Tibial nerve (tissue), 4 donors: ENCODE measurements at regions not wholly inside any gene's neighbourhood (a gene's known extent, or its start where the extent isn't known, plus 50 kb on each side); places are given as distances from the start of the nearest gene placed in this dataset.
A peak's percentile ranks its signal among the peaks of the same experiment; 100 is the strongest.

ENCODE experiments used
- DNase-seq, 2 donors: peaks; one replicate each; pipeline ENCODE4 v3.0.0-alpha.2; 2019; ENCODE audit warnings: low spot score in 2 of 2
- H3K27ac ChIP-seq, 4 donors: fragments of 200-600 bp; sonication (generic) in 3 of 4; one replicate each; pipeline ENCODE4 v1.5.1; 2017 to 2019; ENCODE audit warnings: mild to moderate bottlenecking in 1 of 4
- H3K27me3 ChIP-seq, 2 donors: fragments of 200-600 bp; sonication (generic) in 1 of 2; one replicate each; pipeline versions ENCODE4 v1.5.1 to v1.6.0; 2017 to 2019
- H3K36me3 ChIP-seq, 3 donors: fragments of 200-600 bp; sonication (generic); one replicate each; pipeline ENCODE4 v1.5.1; 2018 to 2019
- H3K4me1 ChIP-seq, 4 donors: fragments of 200-600 bp; sonication (generic) in 3 of 4; one replicate each; pipeline ENCODE4 v1.5.1; 2017 to 2019
- H3K4me3 ChIP-seq, 4 donors: fragments of 200-600 bp; sonication (generic) in 3 of 4; one replicate each; pipeline ENCODE4 v1.5.1; 2017 to 2019; ENCODE audit warnings: mild to moderate bottlenecking in 1 of 4, moderate library complexity in 1 of 4
- H3K9me3 ChIP-seq, 4 donors: fragments of 200-600 bp; sonication (generic) in 3 of 4; one replicate each; pipeline ENCODE4 v1.5.1; 2017 to 2019
- EP300 ChIP-seq, 2 donors: sonication (generic); formaldehyde crosslinking; IDR thresholded peaks; one replicate each; pipeline ENCODE4 v1.6.1; 2017; ENCODE audit warnings: antibody characterized with exemption in 2 of 2, mild to moderate bottlenecking in 1 of 2
- POLR2A ChIP-seq, 2 donors: fragments of 450-650 bp; IDR thresholded peaks; one replicate each; pipeline ENCODE4 v1.6.1; 2017; ENCODE audit warnings: antibody characterized with exemption in 2 of 2, mild to moderate bottlenecking in 2 of 2, moderate library complexity in 2 of 2
- WGBS, 2 donors: methylation state at CpG; one replicate each; pipeline ENCODE4 v1.1.5; 2018; 5-methylcytosine and 5-hydroxymethylcytosine counted together
- TF ChIP-seq, protein P1 (sequence below), 5 experiments: fragments of 200-600 bp in 3 of 5; fragments of 450-650 bp in 2 of 5; sonication (generic) in 3 of 5; IDR thresholded peaks; one replicate each; pipeline ENCODE4 v1.5.1; 2016 to 2019; ENCODE audit warnings: antibody characterized with exemption in 5 of 5, mild to moderate bottlenecking in 3 of 5, moderate library complexity in 2 of 5

DNA sequence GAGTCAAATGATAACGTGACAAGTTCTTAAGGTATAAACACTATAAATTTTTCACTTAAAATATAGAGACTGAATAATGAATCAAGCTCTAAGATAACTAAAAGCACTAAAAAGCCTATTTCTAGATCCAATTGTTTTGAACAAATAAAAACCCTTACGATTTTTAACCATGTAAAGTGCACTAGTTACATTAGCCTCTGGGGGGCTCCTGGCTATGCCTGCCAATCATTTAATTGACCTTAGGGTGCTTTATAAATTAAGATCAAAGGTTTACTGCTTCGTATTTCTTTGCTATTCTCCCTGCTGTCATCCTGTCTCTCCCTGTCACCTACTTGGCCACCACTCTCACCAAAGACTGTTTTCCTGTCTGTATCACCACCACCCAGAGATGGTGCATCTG, 133.4 kb downstream of the ESM1 start:
- H3K4me1 ChIP-seq: no peaks in the 10 kb centered on the region
- H3K27me3 ChIP-seq: no peaks in the 10 kb centered on the region
- TF ChIP-seq EP300 (IDR thresholded peaks at IDR 0.05) (no peak), POLR2A (IDR thresholded peaks at IDR 0.05) (no peak)
- TF ChIP-seq, protein P1, sequence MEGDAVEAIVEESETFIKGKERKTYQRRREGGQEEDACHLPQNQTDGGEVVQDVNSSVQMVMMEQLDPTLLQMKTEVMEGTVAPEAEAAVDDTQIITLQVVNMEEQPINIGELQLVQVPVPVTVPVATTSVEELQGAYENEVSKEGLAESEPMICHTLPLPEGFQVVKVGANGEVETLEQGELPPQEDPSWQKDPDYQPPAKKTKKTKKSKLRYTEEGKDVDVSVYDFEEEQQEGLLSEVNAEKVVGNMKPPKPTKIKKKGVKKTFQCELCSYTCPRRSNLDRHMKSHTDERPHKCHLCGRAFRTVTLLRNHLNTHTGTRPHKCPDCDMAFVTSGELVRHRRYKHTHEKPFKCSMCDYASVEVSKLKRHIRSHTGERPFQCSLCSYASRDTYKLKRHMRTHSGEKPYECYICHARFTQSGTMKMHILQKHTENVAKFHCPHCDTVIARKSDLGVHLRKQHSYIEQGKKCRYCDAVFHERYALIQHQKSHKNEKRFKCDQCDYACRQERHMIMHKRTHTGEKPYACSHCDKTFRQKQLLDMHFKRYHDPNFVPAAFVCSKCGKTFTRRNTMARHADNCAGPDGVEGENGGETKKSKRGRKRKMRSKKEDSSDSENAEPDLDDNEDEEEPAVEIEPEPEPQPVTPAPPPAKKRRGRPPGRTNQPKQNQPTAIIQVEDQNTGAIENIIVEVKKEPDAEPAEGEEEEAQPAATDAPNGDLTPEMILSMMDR (IDR thresholded peaks at IDR 0.05): no peak
- DNase-seq: no peak
- peaks cover 0 to 2% (median 0%) of the 10 kb centered on the region in 4 donors for H3K9me3 ChIP-seq
- no peaks in the 10 kb centered on the region for H3K36me3 ChIP-seq
- WGBS, 2 donors: 58 to 73% methylated on average over 3 of the region's 3 CpGs
- H3K27ac ChIP-seq: no peak overlapping the region
- no peak overlapping the region for H3K4me3 ChIP-seq

DNA sequence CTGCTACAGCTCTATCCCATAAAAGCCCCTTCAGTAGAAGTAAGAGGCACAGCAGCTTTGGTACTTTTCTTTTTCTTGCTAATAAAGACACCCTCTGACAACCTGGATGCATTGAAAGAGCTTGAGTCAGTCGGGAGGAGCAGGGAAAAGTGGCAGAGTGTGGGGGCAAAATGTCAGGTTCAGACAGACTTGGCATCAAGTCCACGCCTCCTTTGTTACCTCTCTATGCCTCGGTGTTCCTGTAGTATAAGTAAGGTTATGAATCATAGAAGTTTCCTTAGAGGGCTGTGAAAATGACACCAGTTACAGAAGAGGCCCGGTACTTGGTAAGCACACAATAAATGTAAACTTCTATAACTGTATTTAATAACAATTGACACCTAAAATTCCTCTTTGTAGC, 133.9 kb downstream of the ESM1 start:
- no peaks in the 10 kb centered on the region for H3K36me3 ChIP-seq
- H3K27ac ChIP-seq: no peak overlapping the region
- H3K4me1 ChIP-seq: no peaks in the 10 kb centered on the region
- 65 to 67% methylated on average over 4 of the region's 4 CpGs for WGBS, 2 donors
- H3K27me3 ChIP-seq: no peaks in the 10 kb centered on the region
- H3K4me3 ChIP-seq: no peak overlapping the region
- H3K9me3 ChIP-seq: no peaks in the 10 kb centered on the region
- DNase-seq: no peak
- TF ChIP-seq, protein P1 (IDR thresholded peaks at IDR 0.05): no peak
- TF ChIP-seq POLR2A (IDR thresholded peaks at IDR 0.05): no peak
- TF ChIP-seq EP300 (IDR thresholded peaks at IDR 0.05): no peak

DNA sequence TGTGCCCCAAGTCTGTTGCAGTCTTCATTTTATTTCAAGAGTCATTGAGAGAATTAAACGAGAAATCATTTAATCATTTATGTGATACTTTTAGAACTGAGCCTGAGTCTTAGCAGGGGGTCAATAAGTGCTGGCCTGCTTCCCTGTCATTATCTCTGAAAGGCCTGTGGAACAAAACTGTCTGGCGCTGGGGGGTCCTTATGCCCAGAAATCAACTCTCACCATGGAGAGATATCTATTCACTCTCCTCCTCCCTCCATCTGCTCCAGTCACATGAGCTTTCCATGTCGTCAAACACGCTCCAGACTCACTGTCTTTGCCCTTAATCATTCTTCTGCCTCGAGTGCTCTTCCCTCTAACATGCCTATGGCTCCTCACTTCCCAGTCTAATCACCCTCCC, 136.8 kb downstream of the ESM1 start:
- H3K27me3 ChIP-seq: no peaks in the 10 kb centered on the region
- H3K36me3 ChIP-seq: no peaks in the 10 kb centered on the region
- peaks cover 0 to 12% (median 3%) of the 10 kb centered on the region in 4 donors for H3K4me1 ChIP-seq
- H3K4me3 ChIP-seq: no peak overlapping the region
- no peaks in the 10 kb centered on the region for H3K9me3 ChIP-seq
- WGBS, 2 donors: 81 to 84% methylated on average over 5 of the region's 5 CpGs
- no peak overlapping the region for H3K27ac ChIP-seq
- no peak for DNase-seq
- TF ChIP-seq, protein P1 (IDR thresholded peaks at IDR 0.05): no peak
- TF ChIP-seq EP300 (IDR thresholded peaks at IDR 0.05): no peak
- no peak for TF ChIP-seq POLR2A (IDR thresholded peaks at IDR 0.05)

DNA sequence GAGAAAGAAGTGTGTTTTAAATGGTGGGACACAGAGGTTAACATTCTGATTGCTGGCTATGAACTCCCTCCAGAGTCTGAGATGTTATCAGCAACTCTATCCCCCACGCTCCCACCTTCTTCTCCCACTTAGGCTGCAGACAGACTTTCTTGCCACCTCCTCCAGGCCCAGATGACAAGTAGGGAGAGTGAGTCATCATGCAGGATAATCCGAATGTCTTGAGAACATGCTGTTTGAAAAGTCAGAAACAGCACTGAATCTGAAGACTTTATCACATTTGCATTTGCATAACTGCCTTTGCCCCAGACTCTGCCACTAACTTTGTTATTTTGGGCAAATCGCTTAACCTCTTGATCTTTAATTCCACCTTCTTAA, 139.8 kb downstream of the ESM1 start:
- Histone ChIP-seq H3K4me3 (no peak overlapping the region), H3K36me3 (no peaks in the 10 kb centered on the region), H3K27me3 (no peaks in the 10 kb centered on the region), H3K27ac (no peak overlapping the region), H3K4me1 (peaks cover 0 to 12% (median 3%) of the 10 kb centered on the region in 4 donors), H3K9me3 (no peaks in the 10 kb centered on the region)
- WGBS, 2 donors: 65 to 70% methylated on average over 3 of the region's 3 CpGs
- DNase-seq: no peak
- TF ChIP-seq, protein P1 (IDR thresholded peaks at IDR 0.05): no peak
- no peak for TF ChIP-seq EP300 (IDR thresholded peaks at IDR 0.05)
- TF ChIP-seq POLR2A (IDR thresholded peaks at IDR 0.05): no peak

DNA sequence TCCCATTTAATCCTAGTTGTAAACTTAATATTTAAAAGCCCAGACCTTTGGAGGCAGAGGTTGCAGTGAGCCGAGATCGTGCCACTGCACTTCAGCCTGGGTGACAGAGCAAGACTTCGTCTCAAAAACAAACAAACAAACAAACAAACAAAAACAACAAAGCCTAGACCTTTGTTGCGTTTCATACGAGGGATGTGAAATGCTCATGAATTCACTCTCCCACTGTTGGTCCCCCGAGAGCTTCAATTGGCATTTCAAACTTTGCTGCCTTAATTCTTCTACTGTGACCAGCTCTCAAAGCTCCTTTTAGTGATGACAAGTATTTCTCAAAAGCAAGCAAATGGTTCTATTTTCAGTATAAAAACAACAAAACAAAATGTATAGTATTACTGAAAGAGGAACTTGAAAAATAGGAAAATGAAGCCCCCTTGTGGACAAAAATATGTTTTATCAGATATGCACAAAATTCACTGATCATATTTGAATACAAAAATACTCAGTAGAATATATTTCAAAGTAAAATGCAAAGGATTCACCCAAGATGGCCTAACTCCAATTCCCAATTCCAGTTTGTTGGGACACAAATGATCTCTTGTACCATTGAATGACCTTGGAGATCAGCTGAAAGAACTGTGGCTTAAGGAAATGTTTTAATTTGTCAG, 140.4 kb downstream of the ESM1 start:
- H3K27me3 ChIP-seq: no peaks in the 10 kb centered on the region
- H3K9me3 ChIP-seq: no peaks in the 10 kb centered on the region
- DNase-seq: no peak
- WGBS, 2 donors: 7 to 21% methylated on average over 6 of the region's 6 CpGs
- TF ChIP-seq, protein P1 (IDR thresholded peaks at IDR 0.05): peak; percentile 39 to 82 (median 64)
- TF ChIP-seq EP300 (IDR thresholded peaks at IDR 0.05) (peak in 1 of 2 donors; percentile 31), POLR2A (IDR thresholded peaks at IDR 0.05) (no peak)
- H3K27ac ChIP-seq: peak overlapping the region in 1 of 4 donors; percentile 63
- no peaks in the 10 kb centered on the region for H3K36me3 ChIP-seq
- H3K4me1 ChIP-seq: peaks cover 0 to 12% (median 3%) of the 10 kb centered on the region in 4 donors
- H3K4me3 ChIP-seq: peak overlapping the region in 3 of 4 donors; percentile 17 to 34 (median 30)
